ENCODE measurements at regions not wholly inside any gene's neighbourhood (a gene's known extent, or its start where the extent isn't known, plus 50 kb on each side); places are given as distances from the start of the nearest gene placed in this dataset.
"Not testable (repeated sequence)": the region's sequence is repeated elsewhere in the genome, so short reads cannot be mapped to it uniquely, and the experiment has no call there.

DNA sequence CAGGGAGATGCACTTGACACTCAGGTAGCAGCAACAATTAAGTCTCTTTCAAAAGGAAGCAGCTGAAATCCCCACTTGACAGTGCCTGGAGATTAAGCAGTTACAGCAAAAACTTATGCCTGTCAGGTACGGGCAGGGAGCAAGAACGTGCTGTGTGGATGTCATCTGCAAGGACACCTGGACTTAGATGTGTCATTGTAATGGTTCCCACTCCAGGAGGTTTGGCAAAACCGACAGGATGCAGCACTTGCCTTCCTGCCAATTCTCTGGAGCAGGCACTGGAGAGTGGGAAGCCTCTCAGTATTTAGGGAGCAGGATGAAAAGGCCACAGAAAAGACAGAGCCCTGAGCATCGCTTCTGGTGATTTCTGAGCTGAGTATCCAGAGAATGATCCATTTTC is 292.4 kb downstream of the PDCD6IP start:
- Histone ChIP-seq H3K9me3 (no peaks in the 10 kb centered on the region), H3K4me1 (no peaks in the 10 kb centered on the region), H3K27me3 (no peaks in the 10 kb centered on the region), H3K4me3 (ENCODE audit: low read depth, low read length) (no peak overlapping the region), H3K36me3 (no peaks in the 10 kb centered on the region)
- TF ChIP-seq, protein P1, sequence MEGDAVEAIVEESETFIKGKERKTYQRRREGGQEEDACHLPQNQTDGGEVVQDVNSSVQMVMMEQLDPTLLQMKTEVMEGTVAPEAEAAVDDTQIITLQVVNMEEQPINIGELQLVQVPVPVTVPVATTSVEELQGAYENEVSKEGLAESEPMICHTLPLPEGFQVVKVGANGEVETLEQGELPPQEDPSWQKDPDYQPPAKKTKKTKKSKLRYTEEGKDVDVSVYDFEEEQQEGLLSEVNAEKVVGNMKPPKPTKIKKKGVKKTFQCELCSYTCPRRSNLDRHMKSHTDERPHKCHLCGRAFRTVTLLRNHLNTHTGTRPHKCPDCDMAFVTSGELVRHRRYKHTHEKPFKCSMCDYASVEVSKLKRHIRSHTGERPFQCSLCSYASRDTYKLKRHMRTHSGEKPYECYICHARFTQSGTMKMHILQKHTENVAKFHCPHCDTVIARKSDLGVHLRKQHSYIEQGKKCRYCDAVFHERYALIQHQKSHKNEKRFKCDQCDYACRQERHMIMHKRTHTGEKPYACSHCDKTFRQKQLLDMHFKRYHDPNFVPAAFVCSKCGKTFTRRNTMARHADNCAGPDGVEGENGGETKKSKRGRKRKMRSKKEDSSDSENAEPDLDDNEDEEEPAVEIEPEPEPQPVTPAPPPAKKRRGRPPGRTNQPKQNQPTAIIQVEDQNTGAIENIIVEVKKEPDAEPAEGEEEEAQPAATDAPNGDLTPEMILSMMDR (IDR thresholded peaks at IDR 0.05; ENCODE audit: low read depth, low read length): no peak
- DNase-seq: no peak

DNA sequence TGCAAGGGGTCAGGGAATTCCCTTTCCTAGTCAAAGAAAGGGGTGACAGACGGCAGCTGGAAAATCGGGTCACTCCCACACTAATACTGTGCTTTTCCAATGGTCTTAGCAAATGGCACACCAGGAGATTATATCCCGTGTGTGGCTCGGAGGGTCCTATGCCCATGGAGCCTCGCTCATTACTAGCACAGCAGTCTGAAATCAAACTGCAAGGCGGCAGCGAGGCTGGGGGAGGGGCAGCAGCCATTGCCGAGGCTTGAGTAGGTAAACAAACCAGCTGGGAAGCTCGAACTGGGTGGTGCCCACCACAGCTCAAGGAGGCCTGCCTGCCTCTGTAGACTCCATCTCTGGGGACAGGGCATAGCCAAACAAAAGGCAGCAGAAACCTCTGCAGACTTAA is 295.9 kb downstream of the PDCD6IP start:
- H3K4me3 ChIP-seq (ENCODE audit: low read depth, low read length); H3K27me3 ChIP-seq; H3K36me3 ChIP-seq; H3K9me3 ChIP-seq; H3K4me1 ChIP-seq; DNase-seq: not testable (repeated sequence)

- TF ChIP-seq, protein P1 (IDR thresholded peaks at IDR 0.05; ENCODE audit: low read depth, low read length): no peak
- Histone ChIP-seq H3K36me3 (no peaks in the 10 kb centered on the region), H3K4me3 (ENCODE audit: low read depth, low read length) (no peak overlapping the region), H3K4me1 (no peaks in the 10 kb centered on the region), H3K9me3 (no peaks in the 10 kb centered on the region), H3K27me3 (no peaks in the 10 kb centered on the region)
- no peak for DNase-seq
These were observed 303.9 kb downstream of the PDCD6IP start for GRCh38 chr3:34102288-34102687.

- Histone ChIP-seq H3K9me3 (no peaks in the 10 kb centered on the region), H3K36me3 (no peaks in the 10 kb centered on the region), H3K4me1 (no peaks in the 10 kb centered on the region), H3K4me3 (ENCODE audit: low read depth, low read length) (no peak overlapping the region), H3K27me3 (no peaks in the 10 kb centered on the region)
- TF ChIP-seq, protein P1 (IDR thresholded peaks at IDR 0.05; ENCODE audit: low read depth, low read length): no peak
- DNase-seq: no peak
These were observed 307.9 kb downstream of the PDCD6IP start for GRCh38 chr3:34106379-34106778.

- no peaks in the 10 kb centered on the region for H3K9me3 ChIP-seq
- H3K4me3 ChIP-seq (ENCODE audit: low read depth, low read length): no peak overlapping the region
- H3K36me3 ChIP-seq: no peaks in the 10 kb centered on the region
- TF ChIP-seq, protein P1 (IDR thresholded peaks at IDR 0.05; ENCODE audit: low read depth, low read length): peak; percentile 30
- H3K4me1 ChIP-seq: no peaks in the 10 kb centered on the region
- no peaks in the 10 kb centered on the region for H3K27me3 ChIP-seq
- peak; percentile 13 for DNase-seq
These were observed 308.4 kb downstream of the PDCD6IP start for GRCh38 chr3:34106879-34107278.

- no peak for DNase-seq
- Histone ChIP-seq H3K4me3 (ENCODE audit: low read depth, low read length) (no peak overlapping the region), H3K4me1 (no peaks in the 10 kb centered on the region), H3K27me3 (no peaks in the 10 kb centered on the region), H3K36me3 (no peaks in the 10 kb centered on the region), H3K9me3 (no peaks in the 10 kb centered on the region)
- TF ChIP-seq, protein P1 (IDR thresholded peaks at IDR 0.05; ENCODE audit: low read depth, low read length): no peak
These were observed 309.2 kb downstream of the PDCD6IP start for GRCh38 chr3:34107669-34108068.

- no peak overlapping the region for H3K4me3 ChIP-seq (ENCODE audit: low read depth, low read length)
- DNase-seq: no peak
These were observed 310.6 kb downstream of the PDCD6IP start for GRCh38 chr3:34109021-34109420.

More at GRCh38 chr3:34109021-34109420, 310.6 kb downstream of the PDCD6IP start:
- TF ChIP-seq, protein P1 (IDR thresholded peaks at IDR 0.05; ENCODE audit: low read depth, low read length): no peak
- H3K27me3 ChIP-seq: no peaks in the 10 kb centered on the region
- H3K9me3 ChIP-seq: no peaks in the 10 kb centered on the region
- H3K4me1 ChIP-seq: no peaks in the 10 kb centered on the region
- H3K36me3 ChIP-seq: no peaks in the 10 kb centered on the region

Data from BE2C (cell line).